IPS DF 4.7 (cell line): ENCODE measurements at regions not wholly inside any gene's neighbourhood (a gene's known extent, or its start where the extent isn't known, plus 50 kb on each side); places are given as distances from the start of the nearest gene placed in this dataset.
"Not testable (repeated sequence)": the region's sequence is repeated elsewhere in the genome, so short reads cannot be mapped to it uniquely, and the experiment has no call there.

ENCODE experiments used
- DNase-seq: peaks from one replicate; pipeline ENCODE4 v3.0.0-alpha.2; 2013; ENCODE audit warnings: low spot score; ENCODE audit errors: extremely low read depth

DNA sequence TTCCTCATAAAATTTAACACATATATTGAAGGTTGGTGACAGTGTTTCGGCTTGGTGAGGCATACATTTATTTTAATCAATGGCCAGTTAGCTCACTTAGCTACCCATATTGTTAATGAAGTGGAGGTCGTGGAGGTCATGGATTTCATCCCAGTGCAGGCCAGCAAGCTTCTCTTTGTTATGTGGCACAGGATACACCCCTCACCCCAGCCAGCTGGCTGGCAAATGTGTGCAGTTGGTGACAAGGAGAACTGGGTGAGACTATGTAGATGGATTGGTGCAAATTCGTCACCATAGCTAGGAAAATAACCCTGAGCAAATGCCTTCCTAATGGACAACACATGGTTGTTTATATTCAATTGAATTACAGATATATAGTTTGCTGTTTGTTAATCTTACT is 50.5 kb upstream of the FOXP2 start:
- no peak for DNase-seq

GRCh38 chr7:114363292-114363691 is 51.3 kb upstream of the FOXP2 start:
- DNase-seq: no peak

DNA sequence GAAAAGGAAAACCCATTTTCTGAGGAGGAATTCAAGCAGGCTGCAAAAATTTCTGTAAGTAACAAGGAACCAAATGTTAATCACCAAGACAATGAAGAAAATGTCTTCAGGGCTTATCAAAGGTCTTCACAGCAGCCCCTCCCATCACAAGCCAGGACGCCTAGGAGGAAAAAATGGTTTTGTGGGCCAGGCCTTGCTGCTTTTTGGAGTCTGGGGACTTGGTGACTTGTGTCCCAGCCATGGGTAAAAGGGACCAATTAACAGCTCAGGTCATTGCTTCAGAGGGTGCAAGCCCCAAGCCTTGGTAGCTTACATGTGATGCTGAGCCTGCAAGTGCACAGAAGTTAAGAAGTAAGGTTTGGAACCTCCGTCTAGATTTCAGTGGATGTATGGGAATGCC is 55.7 kb upstream of the FOXP2 start:
- no peak for DNase-seq

DNA sequence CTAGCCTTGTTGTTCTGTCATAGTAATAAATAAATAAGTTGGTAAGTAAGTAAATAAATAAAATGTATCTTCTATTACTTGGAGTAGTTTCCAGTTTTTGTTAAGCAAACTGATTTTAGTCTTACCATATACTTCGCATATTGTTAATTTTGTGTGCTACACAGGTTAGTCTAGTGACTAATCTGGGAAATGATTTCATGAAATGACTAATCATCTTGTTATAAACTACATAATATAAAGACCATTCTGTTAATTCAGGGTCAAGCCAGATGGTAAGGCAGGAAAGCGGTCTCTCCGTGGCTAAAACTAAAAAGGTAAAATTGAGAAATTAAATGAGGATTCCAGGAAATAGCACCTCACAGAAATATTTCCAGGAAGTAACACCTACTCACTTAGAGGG is 58.5 kb upstream of the FOXP2 start:
- DNase-seq: no peak

- no peak for DNase-seq
Observed at GRCh38 chr7:114354306-114354705, 60.3 kb upstream of the FOXP2 start.

DNA sequence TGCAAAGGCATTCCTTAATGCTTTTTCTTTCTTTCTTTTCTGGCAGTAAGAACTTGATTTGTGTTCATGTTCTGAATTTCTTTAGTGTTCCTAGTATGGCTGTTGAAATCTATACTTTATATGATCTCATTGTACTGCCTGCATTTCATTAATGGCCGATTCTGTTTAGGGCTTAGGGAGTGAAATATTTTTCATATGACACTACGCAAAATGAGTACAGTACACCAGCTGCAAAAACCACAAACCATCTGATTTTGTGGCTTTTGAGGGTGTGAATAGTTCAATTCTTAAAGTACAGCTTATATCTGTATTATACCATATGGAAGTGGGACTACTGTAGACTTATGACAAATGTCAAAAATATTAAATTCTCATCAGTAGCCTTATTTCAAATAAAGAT is 69.1 kb upstream of the FOXP2 start:
- no peak for DNase-seq

- no peak for DNase-seq
Observed at GRCh38 chr7:114343949-114344708, 70.5 kb upstream of the FOXP2 start.

DNA sequence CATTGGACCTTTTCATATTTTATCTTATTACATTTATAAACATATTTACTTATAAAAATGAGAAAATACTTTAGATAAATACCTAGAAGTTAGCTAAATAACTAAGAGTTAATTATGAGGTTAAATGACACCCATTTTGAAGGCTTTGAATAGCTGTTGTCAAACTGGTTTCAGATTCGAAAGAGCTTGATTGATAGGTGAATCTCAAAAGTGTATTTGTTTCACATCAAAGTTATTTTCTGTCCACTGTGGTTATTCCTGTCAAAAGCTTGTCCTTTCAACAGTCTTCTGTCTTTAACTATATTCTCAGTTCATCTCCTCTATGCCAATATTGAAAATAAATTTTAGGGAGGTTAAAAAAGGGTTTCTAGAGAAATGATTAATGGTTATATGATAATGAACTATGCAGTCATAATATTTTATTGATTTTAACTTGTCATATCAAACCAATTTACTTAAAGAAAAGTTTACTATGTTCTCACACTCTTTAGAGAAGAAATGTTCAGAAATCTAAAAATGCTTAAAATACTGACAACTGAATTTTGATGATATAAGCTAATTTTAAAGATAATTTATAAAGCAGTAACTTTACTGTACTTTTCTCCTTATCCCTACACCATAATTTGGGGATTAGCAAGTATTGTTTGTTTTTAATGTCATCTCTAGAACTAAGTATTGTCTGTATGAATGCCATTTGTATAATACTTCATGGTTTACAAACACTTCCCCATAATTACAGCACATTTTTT is 72.0 kb upstream of the FOXP2 start:
- DNase-seq: no peak

- no peak for DNase-seq
Observed at GRCh38 chr7:114341648-114342047, 73.0 kb upstream of the FOXP2 start.

GRCh38 chr7:114334989-114335388 is 79.6 kb upstream of the FOXP2 start:
- no peak for DNase-seq

GRCh38 chr7:114329458-114329857 is 85.2 kb upstream of the FOXP2 start:
- DNase-seq: not testable (repeated sequence)

- no peak for DNase-seq
Observed at GRCh38 chr7:114317450-114318098, 97.0 kb upstream of the FOXP2 start.

GRCh38 chr7:114312649-114313048 is 102.0 kb upstream of the FOXP2 start:
- no peak for DNase-seq

DNA sequence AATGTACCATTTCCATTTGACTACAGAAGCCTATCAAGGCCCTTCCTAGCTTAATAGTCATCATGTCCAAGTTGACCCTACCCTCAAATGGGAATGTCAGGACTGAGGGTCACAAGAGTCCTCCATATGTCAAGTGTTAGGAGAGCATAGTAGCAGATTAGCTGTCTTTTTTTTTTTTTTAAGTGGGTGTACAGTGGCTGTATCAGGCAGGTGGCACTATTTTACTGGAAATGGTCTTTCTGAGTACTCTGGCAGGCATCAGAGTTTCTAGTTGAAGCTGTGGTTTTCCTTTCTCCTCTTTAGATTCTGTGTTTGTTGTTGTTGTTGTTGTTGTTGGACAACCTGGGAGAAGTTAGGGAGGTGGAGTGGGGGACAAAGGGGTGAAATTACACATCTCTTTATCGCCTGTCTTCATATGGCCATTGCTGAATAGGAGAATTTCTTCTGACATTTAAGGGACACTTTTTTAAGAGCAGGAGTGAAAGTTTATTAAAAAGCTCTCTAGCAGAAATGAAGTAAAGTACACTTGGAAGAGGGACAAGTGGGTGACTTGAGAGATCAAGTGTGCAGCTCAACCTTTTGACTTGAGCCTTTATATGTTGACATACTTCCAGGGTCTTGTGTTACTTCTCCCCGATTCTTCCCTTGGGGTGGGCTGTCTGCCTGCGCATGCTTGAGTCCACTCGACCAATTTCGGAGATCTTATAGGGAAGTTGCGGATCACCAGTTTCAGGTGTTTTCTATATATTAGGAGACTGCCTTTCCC is 104.1 kb upstream of the FOXP2 start:
- DNase-seq: no peak

- no peak for DNase-seq
Observed at GRCh38 chr7:114309729-114310128, 104.9 kb upstream of the FOXP2 start.

- DNase-seq: no peak
Observed at GRCh38 chr7:114303301-114303700, 111.3 kb upstream of the FOXP2 start.

GRCh38 chr7:114302858-114303257 is 111.8 kb upstream of the FOXP2 start:
- DNase-seq: no peak

- no peak for DNase-seq
Observed at GRCh38 chr7:114298011-114298410, 116.6 kb upstream of the FOXP2 start.

GRCh38 chr7:114297121-114297520 is 117.5 kb upstream of the FOXP2 start:
- no peak for DNase-seq

GRCh38 chr7:114295522-114295921 is 119.1 kb upstream of the FOXP2 start:
- DNase-seq: no peak

DNA sequence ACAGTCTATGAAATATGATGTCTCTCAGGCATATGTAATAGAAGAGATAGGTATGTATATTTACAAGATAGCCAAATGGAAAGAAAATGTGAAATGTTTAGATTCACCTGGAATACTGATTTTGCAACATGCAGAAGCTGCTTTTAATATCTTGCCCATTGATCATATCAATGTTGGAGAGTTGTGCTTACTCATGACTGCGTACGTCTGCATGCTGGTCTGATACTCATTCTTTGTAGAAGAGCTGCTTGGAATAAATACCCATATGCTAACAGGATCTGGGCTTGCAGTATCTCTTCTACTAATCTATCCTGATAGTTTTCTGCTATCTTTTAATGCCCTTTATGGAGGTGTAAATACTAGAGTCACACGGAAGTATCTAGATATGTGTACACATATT is 120.6 kb upstream of the FOXP2 start:
- DNase-seq: no peak
